Mucosa of descending colon (tissue), 3 donors: ENCODE measurements at regions not wholly inside any gene's neighbourhood (a gene's known extent, or its start where the extent isn't known, plus 50 kb on each side); places are given as distances from the start of the nearest gene placed in this dataset.
"Not testable (repeated sequence)": the region's sequence is repeated elsewhere in the genome, so short reads cannot be mapped to it uniquely, and the experiment has no call there.

ENCODE experiments used
- ATAC-seq: fragments of 200-7000 bp; cut with Tn5 transposase; one replicate; pipeline ENCODE4 v1.9.1; 2020; ENCODE audit warnings: mild to moderate bottlenecking, moderate library complexity
- DNase-seq, 3 donors: peaks; one replicate each; pipeline ENCODE4 v3.0.0-alpha.2; 2020
- H3K36me3 ChIP-seq: fragments of 200-600 bp; one replicate; pipeline ENCODE4 v1.8.0; 2021; ENCODE audit warnings: low read depth, mild to moderate bottlenecking
- H3K4me1 ChIP-seq: fragments of 200-600 bp; one replicate; pipeline ENCODE4 v1.8.0; 2021; ENCODE audit warnings: low read depth, mild to moderate bottlenecking
- H3K4me3 ChIP-seq: fragments of 200-600 bp; one replicate; pipeline ENCODE4 v1.8.0; 2021; ENCODE audit warnings: mild to moderate bottlenecking
- H3K9me3 ChIP-seq: fragments of 200-600 bp; one replicate; pipeline ENCODE4 v1.8.0; 2021; ENCODE audit warnings: mild to moderate bottlenecking
- CTCF ChIP-seq: fragments of 200-600 bp; IDR thresholded peaks from one replicate; pipeline ENCODE4 v1.8.0; 2022; ENCODE audit warnings: antibody characterized with exemption, mild to moderate bottlenecking
- intact Hi-C, 2 donors: fragments of 100-400 bp; cut with DNase I in 1 of 2; cut with micrococcal nuclease in 1 of 2; formaldehyde crosslinking; loops; one replicate each; pipeline versions ENCODE4 v1.11.0 to v1.11.1; 2022; cut with DNase I, micrococcal nuclease
- donor health status: DM: no; HTN: no; CAD: no; lungs with moderate emphysema.
- donor health status: DM: no; HTN: no; CAD: no.
- donor health status: DM: no; HTN: yes; CAD: no.

GRCh38 chr19:23541991-23542390, 145.0 kb downstream of the ZNF675 start:
- no peak for DNase-seq
- TF ChIP-seq CTCF = no peak
- H3K36me3 ChIP-seq = no peaks in the 10 kb centered on the region
- no peak for ATAC-seq
- intact Hi-C loops = no loop called here
- no peaks in the 10 kb centered on the region for H3K9me3 ChIP-seq
- no peak overlapping the region for H3K4me3 ChIP-seq
- H3K4me1 ChIP-seq = no peaks in the 10 kb centered on the region

- intact Hi-C loops, H3K4me3 ChIP-seq, ATAC-seq, DNase-seq, H3K36me3 ChIP-seq, H3K9me3 ChIP-seq, H3K4me1 ChIP-seq: not testable (repeated sequence)
Measured at GRCh38 chr19:23540180-23540579, 144.9 kb upstream of the ZNF91 start.

- no peak for DNase-seq
- H3K4me3 ChIP-seq = no peak overlapping the region
- ATAC-seq = no peak
- no peaks in the 10 kb centered on the region for H3K36me3 ChIP-seq
- intact Hi-C loops = no loop called here
- H3K4me1 ChIP-seq = no peaks in the 10 kb centered on the region
- H3K9me3 ChIP-seq = peaks cover under 1% of the 10 kb centered on the region
- no peak for TF ChIP-seq CTCF
Measured at GRCh38 chr19:23539499-23539898, 144.2 kb upstream of the ZNF91 start.

- ATAC-seq = not testable (repeated sequence)
- peaks cover 16% of the 10 kb centered on the region for H3K9me3 ChIP-seq
Measured at GRCh38 chr19:23537136-23537535, 141.9 kb upstream of the ZNF91 start.

DNA sequence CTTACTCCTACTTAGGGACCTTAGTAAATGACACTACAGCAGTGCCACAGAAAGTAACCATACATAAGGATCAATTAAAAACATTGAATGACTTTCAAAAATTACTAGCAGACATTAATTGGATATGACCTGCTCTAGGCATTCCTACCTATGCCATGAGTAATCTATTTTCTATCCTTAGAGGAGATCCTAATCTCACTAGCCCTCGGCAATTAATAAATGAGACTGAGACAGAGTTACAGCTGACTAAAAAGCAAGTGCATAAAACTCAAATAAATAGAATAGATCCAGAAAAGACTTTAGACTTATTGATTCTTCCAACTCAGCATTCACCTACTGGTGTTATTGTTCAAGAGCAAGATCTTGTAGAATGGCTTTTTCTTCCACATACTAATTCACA, 141.1 kb upstream of the ZNF91 start:
- H3K4me1 ChIP-seq, DNase-seq, H3K4me3 ChIP-seq, H3K36me3 ChIP-seq, intact Hi-C loops, ATAC-seq: not testable (repeated sequence)
- H3K9me3 ChIP-seq = peaks cover 16% of the 10 kb centered on the region

More at GRCh38 chr19:23537136-23537535, 141.9 kb upstream of the ZNF91 start:
- H3K4me1 ChIP-seq, DNase-seq, H3K36me3 ChIP-seq, H3K4me3 ChIP-seq, intact Hi-C loops: not testable (repeated sequence)

- ATAC-seq, H3K36me3 ChIP-seq, DNase-seq, H3K4me1 ChIP-seq, intact Hi-C loops, H3K4me3 ChIP-seq: not testable (repeated sequence)
- peaks cover 16% of the 10 kb centered on the region for H3K9me3 ChIP-seq
Measured at GRCh38 chr19:23535901-23536300, 140.6 kb upstream of the ZNF91 start.

- intact Hi-C loops, H3K36me3 ChIP-seq, H3K4me1 ChIP-seq, ATAC-seq, DNase-seq, H3K4me3 ChIP-seq: not testable (repeated sequence)
- peaks cover 24% of the 10 kb centered on the region for H3K9me3 ChIP-seq
Measured at GRCh38 chr19:23533441-23533840, 138.2 kb upstream of the ZNF91 start.

GRCh38 chr19:23531976-23532375, 136.7 kb upstream of the ZNF91 start:
- TF ChIP-seq CTCF = no peak
- H3K36me3 ChIP-seq = no peaks in the 10 kb centered on the region
- intact Hi-C loops = no loop called here
- no peak for DNase-seq
- no peak overlapping the region for H3K4me3 ChIP-seq
- H3K9me3 ChIP-seq = peaks cover 38% of the 10 kb centered on the region
- no peaks in the 10 kb centered on the region for H3K4me1 ChIP-seq
- ATAC-seq = no peak
